GM19099 (cell line): ENCODE measurements at regions not wholly inside any gene's neighbourhood (a gene's known extent, or its start where the extent isn't known, plus 50 kb on each side); places are given as distances from the start of the nearest gene placed in this dataset.

ENCODE experiments used
- POLR2A ChIP-seq: IDR thresholded peaks from 3 replicates; pipeline ENCODE4 v1.6.1; 2011; ENCODE audit warnings: low read depth; ENCODE audit not compliant: insufficient read length; ENCODE audit errors: extremely low read depth

GRCh38 chrX:2583194-2584162 lies 82.7 kb upstream of the DHRSX start:
- TF ChIP-seq POLR2A, result no peak

GRCh38 chrX:2582667-2583066 lies 81.9 kb upstream of the DHRSX start:
- no peak for TF ChIP-seq POLR2A

- TF ChIP-seq POLR2A, result no peak
These were observed 80.5 kb upstream of the DHRSX start for GRCh38 chrX:2581296-2581695.

GRCh38 chrX:2578864-2579263 lies 78.1 kb upstream of the DHRSX start:
- no peak for TF ChIP-seq POLR2A

- no peak for TF ChIP-seq POLR2A
These were observed 77.2 kb upstream of the DHRSX start for GRCh38 chrX:2577844-2578466.

- no peak for TF ChIP-seq POLR2A
These were observed 76.0 kb upstream of the DHRSX start for GRCh38 chrX:2576793-2577192.

GRCh38 chrX:2574271-2574670 lies 73.5 kb upstream of the DHRSX start:
- no peak for TF ChIP-seq POLR2A

GRCh38 chrX:2572740-2573139 lies 72.0 kb upstream of the DHRSX start:
- TF ChIP-seq POLR2A, result no peak

- TF ChIP-seq POLR2A, result no peak
These were observed 67.3 kb upstream of the DHRSX start for GRCh38 chrX:2568125-2568524.

- no peak for TF ChIP-seq POLR2A
These were observed 65.3 kb upstream of the DHRSX start for GRCh38 chrX:2566055-2566454.

GRCh38 chrX:2561456-2561855 lies 60.7 kb upstream of the DHRSX start:
- TF ChIP-seq POLR2A, result no peak

- no peak for TF ChIP-seq POLR2A
These were observed 58.3 kb upstream of the DHRSX start for GRCh38 chrX:2559124-2559523.

GRCh38 chrX:2554891-2555290 lies 54.1 kb upstream of the DHRSX start:
- no peak for TF ChIP-seq POLR2A

GRCh38 chrX:2552621-2553201 lies 51.9 kb upstream of the DHRSX start:
- TF ChIP-seq POLR2A, result no peak

- no peak for TF ChIP-seq POLR2A
These were observed 49.7 kb upstream of the DHRSX start for GRCh38 chrX:2550328-2551020.
